ENCODE measurements at regions not wholly inside any gene's neighbourhood (a gene's known extent, or its start where the extent isn't known, plus 50 kb on each side); places are given as distances from the start of the nearest gene placed in this dataset.

DNA sequence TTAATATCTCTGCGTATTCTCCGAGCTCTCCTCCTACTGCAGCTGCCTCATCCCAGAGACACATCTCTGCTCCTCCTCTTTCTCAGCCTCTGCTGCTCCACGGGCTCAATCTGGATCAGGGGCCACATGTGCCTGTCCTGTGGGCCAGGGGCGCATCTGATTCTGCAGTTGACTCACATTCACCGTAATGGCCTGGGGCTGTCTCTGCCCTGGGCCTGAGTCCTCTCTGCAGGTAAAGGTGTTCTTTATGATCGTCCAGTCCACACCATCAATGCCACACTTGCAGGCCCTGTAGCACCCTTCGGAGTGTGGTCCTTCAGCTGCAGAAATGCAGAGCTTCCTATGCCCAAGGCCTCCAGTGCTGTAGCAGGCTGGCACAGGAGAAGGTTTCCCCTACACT, 154.5 kb downstream of the OAT start:
- no peak overlapping the region for H3K4me3 ChIP-seq
- no peak overlapping the region for H3K27ac ChIP-seq
- intact Hi-C loops (cut with DNase I; ENCODE audit: low total_unique reads) (no loop called here), in situ Hi-C loops (cut with MboI; ENCODE audit: low sequenced_read_pairs in 4 of 4) (loop anchor here in 1 of 4 donors (10.0 kb wide), 1 partner anchor 269 kb away; no protein-coding TSS in a partner anchor)
- H3K27me3 ChIP-seq, result no peaks in the 10 kb centered on the region
- DNase-seq (peak in 1 of 2 donors; percentile 4), ATAC-seq (no peak)
- no peaks in the 10 kb centered on the region for H3K36me3 ChIP-seq
- no peaks in the 10 kb centered on the region for H3K4me1 ChIP-seq
- TF ChIP-seq POLR2A (IDR thresholded peaks at IDR 0.05), result no peak
- TF ChIP-seq, protein P1, sequence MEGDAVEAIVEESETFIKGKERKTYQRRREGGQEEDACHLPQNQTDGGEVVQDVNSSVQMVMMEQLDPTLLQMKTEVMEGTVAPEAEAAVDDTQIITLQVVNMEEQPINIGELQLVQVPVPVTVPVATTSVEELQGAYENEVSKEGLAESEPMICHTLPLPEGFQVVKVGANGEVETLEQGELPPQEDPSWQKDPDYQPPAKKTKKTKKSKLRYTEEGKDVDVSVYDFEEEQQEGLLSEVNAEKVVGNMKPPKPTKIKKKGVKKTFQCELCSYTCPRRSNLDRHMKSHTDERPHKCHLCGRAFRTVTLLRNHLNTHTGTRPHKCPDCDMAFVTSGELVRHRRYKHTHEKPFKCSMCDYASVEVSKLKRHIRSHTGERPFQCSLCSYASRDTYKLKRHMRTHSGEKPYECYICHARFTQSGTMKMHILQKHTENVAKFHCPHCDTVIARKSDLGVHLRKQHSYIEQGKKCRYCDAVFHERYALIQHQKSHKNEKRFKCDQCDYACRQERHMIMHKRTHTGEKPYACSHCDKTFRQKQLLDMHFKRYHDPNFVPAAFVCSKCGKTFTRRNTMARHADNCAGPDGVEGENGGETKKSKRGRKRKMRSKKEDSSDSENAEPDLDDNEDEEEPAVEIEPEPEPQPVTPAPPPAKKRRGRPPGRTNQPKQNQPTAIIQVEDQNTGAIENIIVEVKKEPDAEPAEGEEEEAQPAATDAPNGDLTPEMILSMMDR (IDR thresholded peaks at IDR 0.05 in 4 of 5, conservative IDR thresholded peaks at IDR 0.05 in 1 of 5), result no peak
- H3K9me3 ChIP-seq, result no peaks in the 10 kb centered on the region

DNA sequence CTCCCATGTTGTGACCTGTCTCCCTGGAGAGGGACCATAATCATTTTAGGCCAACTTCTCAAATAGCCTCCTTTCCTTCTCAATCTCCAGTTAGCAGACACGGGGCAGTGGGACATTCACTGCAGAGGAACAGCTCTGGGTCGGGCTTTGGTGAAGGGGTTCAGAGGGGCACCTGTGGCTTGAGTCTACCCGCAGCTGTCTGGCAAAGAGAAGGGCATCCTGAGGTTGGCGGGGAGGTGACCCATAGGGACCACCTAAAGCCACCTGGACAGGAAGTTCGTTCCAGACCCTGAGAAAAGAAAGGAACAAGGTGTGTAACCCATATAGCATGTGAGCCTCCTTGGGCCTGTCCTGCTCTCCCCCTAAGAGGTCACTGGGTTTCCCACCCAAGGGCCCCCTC, 155.0 kb downstream of the OAT start:
- no peaks in the 10 kb centered on the region for H3K4me1 ChIP-seq
- in situ Hi-C loops (cut with MboI; ENCODE audit: low sequenced_read_pairs in 4 of 4), result loop anchor here in 1 of 4 donors (10.0 kb wide), 1 partner anchor 269 kb away; no protein-coding TSS in a partner anchor
- ATAC-seq, result no peak
- H3K27me3 ChIP-seq, result no peaks in the 10 kb centered on the region
- H3K4me3 ChIP-seq, result no peak overlapping the region
- H3K27ac ChIP-seq, result no peak overlapping the region
- no peaks in the 10 kb centered on the region for H3K9me3 ChIP-seq
- intact Hi-C loops (cut with DNase I; ENCODE audit: low total_unique reads), result no loop called here
- DNase-seq, result peak in 1 of 2 donors; percentile 1
- no peaks in the 10 kb centered on the region for H3K36me3 ChIP-seq
- TF ChIP-seq POLR2A (IDR thresholded peaks at IDR 0.05), result no peak
- TF ChIP-seq, protein P1 (IDR thresholded peaks at IDR 0.05 in 4 of 5, conservative IDR thresholded peaks at IDR 0.05 in 1 of 5), result no peak

DNA sequence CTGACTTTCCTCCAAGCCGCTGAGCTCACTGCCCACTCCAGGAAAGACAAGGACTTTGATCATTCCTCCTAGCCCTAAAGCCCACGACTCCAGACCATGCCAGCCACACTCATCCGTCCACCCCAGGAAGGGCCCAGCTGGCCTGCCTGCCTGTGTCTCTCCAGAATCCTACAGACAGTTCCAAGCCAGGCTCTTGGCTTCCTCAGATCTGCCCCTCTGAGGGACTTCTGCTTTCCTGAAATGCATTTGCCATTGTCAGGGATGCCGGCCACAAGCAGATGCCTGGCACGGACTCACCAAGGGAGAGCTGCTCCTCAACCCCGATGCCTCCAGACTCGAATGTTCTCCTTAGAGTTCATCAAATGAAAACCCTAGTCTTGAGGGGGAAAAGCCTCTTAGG, 155.8 kb downstream of the OAT start:
- no peaks in the 10 kb centered on the region for H3K27me3 ChIP-seq
- TF ChIP-seq, protein P1 (IDR thresholded peaks at IDR 0.05 in 4 of 5, conservative IDR thresholded peaks at IDR 0.05 in 1 of 5), result no peak
- no peak for TF ChIP-seq POLR2A (IDR thresholded peaks at IDR 0.05)
- H3K36me3 ChIP-seq, result no peaks in the 10 kb centered on the region
- H3K27ac ChIP-seq, result no peak overlapping the region
- DNase-seq (peak in 1 of 2 donors; percentile 13), ATAC-seq (no peak)
- H3K4me1 ChIP-seq, result no peaks in the 10 kb centered on the region
- no peak overlapping the region for H3K4me3 ChIP-seq
- no peaks in the 10 kb centered on the region for H3K9me3 ChIP-seq
- intact Hi-C loops (cut with DNase I; ENCODE audit: low total_unique reads), result loop anchor here (1.0 kb wide), 1 partner anchor 269 kb away; no protein-coding TSS in a partner anchor
- in situ Hi-C loops (cut with MboI; ENCODE audit: low sequenced_read_pairs in 4 of 4), result loop anchor here in 1 of 4 donors (10.0 kb wide), 1 partner anchor 268 kb away; no protein-coding TSS in a partner anchor

DNA sequence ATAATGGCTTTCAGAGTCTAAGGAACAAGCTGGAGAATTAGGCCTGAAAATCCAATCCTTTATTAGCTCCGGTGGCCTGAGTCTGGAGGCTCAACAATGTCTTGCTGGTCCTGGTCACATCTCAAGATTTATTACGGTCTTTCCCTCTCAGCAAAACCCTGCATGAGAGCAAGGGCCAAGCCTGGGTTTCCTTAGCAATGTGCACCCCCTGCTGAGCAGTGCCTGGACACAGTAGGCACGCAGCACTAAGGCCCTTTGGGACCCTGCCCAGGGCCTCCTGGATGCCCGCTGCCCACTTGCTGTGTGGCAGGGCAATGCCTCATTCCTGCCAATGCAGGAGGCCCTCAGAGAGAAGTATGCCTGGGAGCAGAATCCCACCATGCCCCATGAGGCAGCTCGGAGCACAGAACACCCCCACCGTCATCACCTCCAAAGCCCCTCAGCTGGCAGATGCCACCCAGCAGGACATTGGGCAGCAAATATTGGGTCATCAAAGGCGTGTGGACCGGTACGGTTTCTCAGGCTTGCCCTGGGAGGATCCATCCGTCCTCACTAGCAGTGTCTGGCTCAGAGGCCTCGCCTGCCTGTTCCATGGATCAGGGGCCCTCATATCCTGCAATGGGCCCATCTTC, 156.4 kb downstream of the OAT start:
- H3K27ac ChIP-seq, result no peak overlapping the region
- TF ChIP-seq, protein P1 (IDR thresholded peaks at IDR 0.05 in 4 of 5, conservative IDR thresholded peaks at IDR 0.05 in 1 of 5), result peak in 4 of 5 experiments; percentile 23 to 41 (median 38)
- no peak for TF ChIP-seq POLR2A (IDR thresholded peaks at IDR 0.05)
- H3K4me3 ChIP-seq, result no peak overlapping the region
- intact Hi-C loops (cut with DNase I; ENCODE audit: low total_unique reads) (loop anchor here (1.0 kb wide), 1 partner anchor 268 kb away; no protein-coding TSS in a partner anchor), in situ Hi-C loops (cut with MboI; ENCODE audit: low sequenced_read_pairs in 4 of 4) (loop anchor here in 1 of 4 donors (10.0 kb wide), 1 partner anchor 268 kb away; no protein-coding TSS in a partner anchor)
- DNase-seq, result peak in 1 of 2 donors; percentile 12
- H3K9me3 ChIP-seq, result no peaks in the 10 kb centered on the region
- ATAC-seq, result peak in 1 of 2 donors; percentile 70
- no peaks in the 10 kb centered on the region for H3K4me1 ChIP-seq
- H3K27me3 ChIP-seq, result no peaks in the 10 kb centered on the region
- H3K36me3 ChIP-seq, result no peaks in the 10 kb centered on the region

Measured in gastrocnemius medialis (tissue), 4 donors.